ENCODE measurements at regions not wholly inside any gene's neighbourhood (a gene's known extent, or its start where the extent isn't known, plus 50 kb on each side); places are given as distances from the start of the nearest gene placed in this dataset.

DNA sequence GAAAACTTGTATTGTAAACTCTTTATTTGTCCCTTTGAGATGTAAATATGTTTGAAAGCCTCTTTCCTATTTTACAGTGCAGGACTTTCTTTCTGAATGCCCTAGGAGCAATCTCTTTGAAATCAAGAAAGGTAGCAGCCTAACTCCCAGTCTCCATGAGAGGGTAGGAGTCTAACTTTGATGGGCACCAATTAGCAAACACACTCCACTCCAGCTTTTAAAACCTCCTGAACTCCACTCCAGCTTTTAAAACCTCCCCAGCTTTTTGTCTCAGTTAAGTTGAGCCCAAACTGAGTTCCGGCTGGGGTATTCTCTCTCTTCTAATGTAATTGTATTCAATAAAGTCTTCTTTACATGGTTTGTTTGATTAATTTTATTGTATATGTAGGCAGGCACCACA lies 493.7 kb upstream of the CDH7 start:
- Histone ChIP-seq H3K9me3 (no peaks in the 10 kb centered on the region), H3K27ac (no peak overlapping the region), H3K27me3 (no peaks in the 10 kb centered on the region), H3K36me3 (no peaks in the 10 kb centered on the region), H3K4me1 (no peaks in the 10 kb centered on the region), H3K4me3 (no peak overlapping the region)
- intact Hi-C loops (cut with DNase I) = no loop called here
- DNase-seq = no peak
- WGBS, 2 donors = 33 to 67% methylated on average over 1 of the region's 1 CpG
- no peak for TF ChIP-seq EP300 (IDR thresholded peaks at IDR 0.05)
- TF ChIP-seq, protein P1, sequence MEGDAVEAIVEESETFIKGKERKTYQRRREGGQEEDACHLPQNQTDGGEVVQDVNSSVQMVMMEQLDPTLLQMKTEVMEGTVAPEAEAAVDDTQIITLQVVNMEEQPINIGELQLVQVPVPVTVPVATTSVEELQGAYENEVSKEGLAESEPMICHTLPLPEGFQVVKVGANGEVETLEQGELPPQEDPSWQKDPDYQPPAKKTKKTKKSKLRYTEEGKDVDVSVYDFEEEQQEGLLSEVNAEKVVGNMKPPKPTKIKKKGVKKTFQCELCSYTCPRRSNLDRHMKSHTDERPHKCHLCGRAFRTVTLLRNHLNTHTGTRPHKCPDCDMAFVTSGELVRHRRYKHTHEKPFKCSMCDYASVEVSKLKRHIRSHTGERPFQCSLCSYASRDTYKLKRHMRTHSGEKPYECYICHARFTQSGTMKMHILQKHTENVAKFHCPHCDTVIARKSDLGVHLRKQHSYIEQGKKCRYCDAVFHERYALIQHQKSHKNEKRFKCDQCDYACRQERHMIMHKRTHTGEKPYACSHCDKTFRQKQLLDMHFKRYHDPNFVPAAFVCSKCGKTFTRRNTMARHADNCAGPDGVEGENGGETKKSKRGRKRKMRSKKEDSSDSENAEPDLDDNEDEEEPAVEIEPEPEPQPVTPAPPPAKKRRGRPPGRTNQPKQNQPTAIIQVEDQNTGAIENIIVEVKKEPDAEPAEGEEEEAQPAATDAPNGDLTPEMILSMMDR (IDR thresholded peaks at IDR 0.05) = no peak
- no peak for TF ChIP-seq POLR2A (IDR thresholded peaks at IDR 0.05)
- TF ChIP-seq POLR2AphosphoS5 (IDR thresholded peaks at IDR 0.05) = no peak

DNA sequence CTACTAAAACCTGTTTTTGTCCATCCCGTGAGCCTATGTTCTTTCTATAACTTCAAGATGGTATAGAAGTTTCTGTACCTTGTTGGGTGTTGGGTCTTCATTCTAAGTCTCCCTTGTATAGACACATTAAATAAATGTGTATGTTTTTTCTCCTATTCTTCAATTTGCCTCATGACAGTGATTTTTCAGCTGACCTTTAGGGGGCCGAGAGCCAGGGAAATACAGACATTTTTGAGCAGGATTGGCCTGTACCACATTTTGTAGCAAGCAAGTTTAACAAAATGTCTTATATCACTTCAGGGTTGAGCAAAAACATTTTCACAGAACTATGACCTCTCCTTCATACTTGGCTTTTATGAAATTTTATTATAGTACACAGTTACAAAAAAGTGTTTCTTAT lies 495.4 kb upstream of the CDH7 start:
- no peak for DNase-seq

DNA sequence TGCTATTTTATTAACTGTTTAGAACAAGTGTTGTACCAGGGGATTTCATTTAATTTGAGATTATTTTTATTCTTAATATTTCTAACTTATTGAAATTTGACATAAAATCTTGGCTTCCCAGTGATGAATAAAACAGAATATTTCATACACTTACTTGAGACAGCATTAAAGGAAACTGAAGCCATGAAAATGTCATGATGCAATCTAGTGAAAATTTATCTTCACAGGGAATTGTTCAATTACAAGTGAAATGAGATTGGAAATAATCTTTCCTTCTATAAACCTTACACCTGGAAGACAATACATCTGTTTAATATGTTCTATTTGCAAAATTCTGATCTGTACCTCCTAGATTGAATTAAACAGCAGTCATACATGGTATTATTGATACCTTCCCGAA lies 511.0 kb upstream of the CDH7 start:
- WGBS, 2 donors = 83 to 88% methylated on average over 1 of the region's 1 CpG
- no peak overlapping the region for H3K4me3 ChIP-seq
- H3K9me3 ChIP-seq = no peaks in the 10 kb centered on the region
- no peaks in the 10 kb centered on the region for H3K36me3 ChIP-seq
- peaks cover 0 to 4% (median 0%) of the 10 kb centered on the region in 3 donors for H3K27me3 ChIP-seq
- no peaks in the 10 kb centered on the region for H3K4me1 ChIP-seq
- intact Hi-C loops (cut with DNase I) = no loop called here
- TF ChIP-seq, protein P1 (IDR thresholded peaks at IDR 0.05) = no peak
- TF ChIP-seq POLR2A (IDR thresholded peaks at IDR 0.05) (no peak), POLR2AphosphoS5 (IDR thresholded peaks at IDR 0.05) (no peak), EP300 (IDR thresholded peaks at IDR 0.05) (no peak)
- no peak overlapping the region for H3K27ac ChIP-seq
- DNase-seq = no peak

More for the DNA sequence above, 495.4 kb upstream of the CDH7 start:
- H3K27me3 ChIP-seq = no peaks in the 10 kb centered on the region
- TF ChIP-seq POLR2AphosphoS5 (IDR thresholded peaks at IDR 0.05) (no peak), POLR2A (IDR thresholded peaks at IDR 0.05) (no peak), EP300 (IDR thresholded peaks at IDR 0.05) (no peak)
- TF ChIP-seq, protein P1 (IDR thresholded peaks at IDR 0.05) = no peak
- intact Hi-C loops (cut with DNase I) = no loop called here
- no peak overlapping the region for H3K27ac ChIP-seq
- 71 to 80% methylated on average over 2 of the region's 2 CpGs for WGBS, 2 donors
- H3K9me3 ChIP-seq = no peaks in the 10 kb centered on the region
- H3K36me3 ChIP-seq = no peaks in the 10 kb centered on the region
- no peak overlapping the region for H3K4me3 ChIP-seq
- H3K4me1 ChIP-seq = no peaks in the 10 kb centered on the region

DNA sequence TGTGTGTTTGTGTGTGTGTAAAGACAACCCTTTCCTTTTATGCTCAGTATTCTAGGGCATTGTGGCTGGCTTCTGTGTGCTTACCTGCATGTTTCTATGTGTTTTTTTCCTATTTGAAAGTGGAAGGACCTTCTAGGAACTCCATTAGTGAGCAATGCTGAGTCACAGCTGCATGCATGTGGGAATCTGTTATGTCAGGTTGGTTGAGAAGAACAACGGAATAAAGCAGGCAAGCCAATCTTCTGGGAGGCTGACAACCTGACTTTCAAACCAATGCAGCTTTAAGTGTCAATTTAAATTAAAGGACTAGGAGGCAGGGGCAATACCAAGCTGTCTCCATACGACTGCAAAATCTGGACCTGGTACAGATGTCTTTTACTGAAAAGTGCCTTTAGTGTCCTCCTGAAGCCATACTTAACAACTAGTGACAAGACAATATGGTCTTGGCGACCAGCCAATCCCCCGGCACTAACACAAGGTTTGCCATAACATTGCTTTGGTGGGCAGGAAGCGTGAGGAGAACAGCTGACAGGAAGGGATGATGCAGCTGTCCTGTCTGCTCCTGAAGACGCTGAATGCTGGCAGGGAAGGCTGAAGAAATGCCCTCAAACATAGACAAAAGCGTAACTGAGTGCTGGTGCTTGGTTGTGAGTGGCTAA lies 514.7 kb upstream of the CDH7 start:
- H3K4me3 ChIP-seq = no peak overlapping the region
- 25 to 30% methylated on average over 7 of the region's 7 CpGs for WGBS, 2 donors
- TF ChIP-seq POLR2AphosphoS5 (IDR thresholded peaks at IDR 0.05) (no peak), POLR2A (IDR thresholded peaks at IDR 0.05) (no peak), EP300 (IDR thresholded peaks at IDR 0.05) (no peak)
- TF ChIP-seq, protein P1 (IDR thresholded peaks at IDR 0.05) = no peak
- H3K27me3 ChIP-seq = peaks cover 0 to 4% (median 0%) of the 10 kb centered on the region in 3 donors
- H3K27ac ChIP-seq = no peak overlapping the region
- no peaks in the 10 kb centered on the region for H3K36me3 ChIP-seq
- no peaks in the 10 kb centered on the region for H3K4me1 ChIP-seq
- intact Hi-C loops (cut with DNase I) = no loop called here
- DNase-seq = no peak
- no peaks in the 10 kb centered on the region for H3K9me3 ChIP-seq

DNA sequence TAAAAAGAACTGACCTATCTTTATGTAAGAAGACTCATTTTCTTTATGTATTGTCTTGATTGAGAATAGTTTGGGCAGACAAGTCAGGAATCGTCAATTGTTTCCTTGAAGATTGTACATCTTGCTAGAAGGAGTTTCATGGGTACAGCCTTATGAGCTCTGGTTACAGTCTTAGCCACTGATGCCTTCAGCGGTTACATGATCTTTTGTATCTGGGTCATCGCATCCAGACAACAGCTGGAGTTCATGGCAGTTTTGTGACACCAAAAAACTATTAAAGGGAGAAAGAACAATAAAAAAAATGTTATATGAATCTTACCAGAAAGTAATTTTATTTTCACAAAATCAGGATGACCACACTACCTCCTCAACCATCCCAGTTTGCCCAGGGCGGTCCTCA lies 520.5 kb upstream of the CDH7 start:
- 89 to 93% methylated on average over 4 of the region's 4 CpGs for WGBS, 2 donors
- no peak overlapping the region for H3K4me3 ChIP-seq
- intact Hi-C loops (cut with DNase I) = no loop called here
- H3K27ac ChIP-seq = no peak overlapping the region
- TF ChIP-seq, protein P1 (IDR thresholded peaks at IDR 0.05) = no peak
- TF ChIP-seq EP300 (IDR thresholded peaks at IDR 0.05) (no peak), POLR2A (IDR thresholded peaks at IDR 0.05) (no peak), POLR2AphosphoS5 (IDR thresholded peaks at IDR 0.05) (no peak)
- no peaks in the 10 kb centered on the region for H3K9me3 ChIP-seq
- no peaks in the 10 kb centered on the region for H3K36me3 ChIP-seq
- H3K27me3 ChIP-seq = no peaks in the 10 kb centered on the region
- H3K4me1 ChIP-seq = no peaks in the 10 kb centered on the region
- DNase-seq = no peak
